Endothelial cell (in vitro differentiated cells): ENCODE measurements at regions not wholly inside any gene's neighbourhood (a gene's known extent, or its start where the extent isn't known, plus 50 kb on each side); places are given as distances from the start of the nearest gene placed in this dataset.

ENCODE experiments used
- DNase-seq: peaks from one replicate; pipeline ENCODE4 v3.0.0; 2021; ENCODE audit warnings: low spot score
- H3K27ac Mint-ChIP-seq: one replicate; pipeline ENCODE4 v1.8.0; 2021; ENCODE audit warnings: mixed read lengths, inconsistent platforms; ENCODE audit not compliant: unreplicated experiment
- H3K27me3 Mint-ChIP-seq: one replicate; pipeline ENCODE4 v1.8.0; 2021; ENCODE audit warnings: mild to moderate bottlenecking, moderate library complexity, mixed read lengths, inconsistent platforms; ENCODE audit not compliant: unreplicated experiment
- H3K36me3 Mint-ChIP-seq: one replicate; pipeline ENCODE4 v1.8.0; 2021; ENCODE audit warnings: mild to moderate bottlenecking, low read depth, mixed read lengths, inconsistent platforms; ENCODE audit not compliant: unreplicated experiment
- H3K4me1 Mint-ChIP-seq: one replicate; pipeline ENCODE4 v1.8.0; 2021; ENCODE audit warnings: mild to moderate bottlenecking, mixed read lengths, inconsistent platforms; ENCODE audit not compliant: unreplicated experiment
- H3K4me3 Mint-ChIP-seq: one replicate; pipeline ENCODE4 v1.8.0; 2021; ENCODE audit warnings: mild to moderate bottlenecking, mixed read lengths, inconsistent platforms; ENCODE audit not compliant: unreplicated experiment
- H3K9me3 Mint-ChIP-seq: one replicate; pipeline ENCODE4 v1.8.0; 2021; ENCODE audit warnings: mixed read lengths, inconsistent platforms; ENCODE audit not compliant: unreplicated experiment
- CTCF ChIP-seq: fragments of 200-600 bp; sonication (generic); IDR thresholded peaks from one replicate; pipeline ENCODE4 v1.5.0; 2021; ENCODE audit warnings: antibody characterized with exemption; ENCODE audit not compliant: unreplicated experiment

GRCh38 chr13:26995159-26995558 is 176.5 kb downstream of the USP12 start:
- TF ChIP-seq CTCF = no peak
- DNase-seq = no peak
- peak overlapping the region; percentile 22 for H3K27ac Mint-ChIP-seq
- H3K4me3 Mint-ChIP-seq = no peak overlapping the region
- no peaks in the 10 kb centered on the region for H3K9me3 Mint-ChIP-seq
- H3K4me1 Mint-ChIP-seq = peaks cover 23% of the 10 kb centered on the region
- H3K36me3 Mint-ChIP-seq = no peaks in the 10 kb centered on the region
- H3K27me3 Mint-ChIP-seq = peaks cover 3% of the 10 kb centered on the region

GRCh38 chr13:26993780-26994179 is 177.8 kb downstream of the USP12 start:
- Mint-ChIP-seq H3K27ac (no peak overlapping the region), H3K36me3 (no peaks in the 10 kb centered on the region), H3K9me3 (no peaks in the 10 kb centered on the region), H3K4me3 (no peak overlapping the region), H3K27me3 (peaks cover 4% of the 10 kb centered on the region), H3K4me1 (peaks cover 18% of the 10 kb centered on the region)
- DNase-seq = no peak
- no peak for TF ChIP-seq CTCF

- TF ChIP-seq CTCF = no peak
- no peaks in the 10 kb centered on the region for H3K36me3 Mint-ChIP-seq
- peaks cover 12% of the 10 kb centered on the region for H3K4me1 Mint-ChIP-seq
- H3K27me3 Mint-ChIP-seq = peaks cover 3% of the 10 kb centered on the region
- H3K27ac Mint-ChIP-seq = no peak overlapping the region
- no peaks in the 10 kb centered on the region for H3K9me3 Mint-ChIP-seq
- no peak overlapping the region for H3K4me3 Mint-ChIP-seq
- DNase-seq = no peak
These were observed 178.5 kb downstream of the USP12 start for GRCh38 chr13:26992951-26993719.

- no peak for TF ChIP-seq CTCF
- no peak overlapping the region for H3K27ac Mint-ChIP-seq
- no peaks in the 10 kb centered on the region for H3K36me3 Mint-ChIP-seq
- peaks cover 3% of the 10 kb centered on the region for H3K27me3 Mint-ChIP-seq
- H3K4me1 Mint-ChIP-seq = no peaks in the 10 kb centered on the region
- H3K4me3 Mint-ChIP-seq = no peak overlapping the region
- no peaks in the 10 kb centered on the region for H3K9me3 Mint-ChIP-seq
- DNase-seq = no peak
These were observed 180.0 kb downstream of the USP12 start for GRCh38 chr13:26991508-26992181.

GRCh38 chr13:26989957-26990713 is 181.5 kb downstream of the USP12 start:
- no peak for DNase-seq
- H3K36me3 Mint-ChIP-seq = no peaks in the 10 kb centered on the region
- no peak overlapping the region for H3K4me3 Mint-ChIP-seq
- no peak for TF ChIP-seq CTCF
- no peak overlapping the region for H3K27ac Mint-ChIP-seq
- no peaks in the 10 kb centered on the region for H3K9me3 Mint-ChIP-seq
- peaks cover under 1% of the 10 kb centered on the region for H3K4me1 Mint-ChIP-seq
- H3K27me3 Mint-ChIP-seq = peaks cover 3% of the 10 kb centered on the region
